ENCODE measurements at regions not wholly inside any gene's neighbourhood (a gene's known extent, or its start where the extent isn't known, plus 50 kb on each side); places are given as distances from the start of the nearest gene placed in this dataset.

GRCh38 chr6:164547076-164547475 is 762.3 kb downstream of the C6orf118 start:
- DNase-seq = no peak

DNA sequence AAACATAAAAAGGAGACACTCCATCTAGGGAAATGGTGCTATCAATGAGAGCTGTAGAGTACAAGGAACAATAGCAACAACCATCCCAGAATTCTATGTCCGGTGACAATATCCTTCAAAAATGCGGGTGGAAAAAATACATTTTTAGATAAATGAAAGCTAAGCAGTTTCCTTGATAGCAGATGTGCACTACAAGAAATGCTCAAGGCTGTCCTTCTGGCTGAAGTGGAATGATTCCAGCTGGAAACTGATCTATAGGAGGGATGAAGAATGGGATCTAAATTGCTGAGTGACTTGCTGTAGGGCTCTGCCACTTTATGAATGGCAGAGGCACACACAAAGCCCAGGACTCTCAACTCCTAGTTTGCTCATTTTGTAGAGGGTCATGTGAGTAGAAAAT is 763.1 kb downstream of the C6orf118 start:
- DNase-seq = no peak

DNA sequence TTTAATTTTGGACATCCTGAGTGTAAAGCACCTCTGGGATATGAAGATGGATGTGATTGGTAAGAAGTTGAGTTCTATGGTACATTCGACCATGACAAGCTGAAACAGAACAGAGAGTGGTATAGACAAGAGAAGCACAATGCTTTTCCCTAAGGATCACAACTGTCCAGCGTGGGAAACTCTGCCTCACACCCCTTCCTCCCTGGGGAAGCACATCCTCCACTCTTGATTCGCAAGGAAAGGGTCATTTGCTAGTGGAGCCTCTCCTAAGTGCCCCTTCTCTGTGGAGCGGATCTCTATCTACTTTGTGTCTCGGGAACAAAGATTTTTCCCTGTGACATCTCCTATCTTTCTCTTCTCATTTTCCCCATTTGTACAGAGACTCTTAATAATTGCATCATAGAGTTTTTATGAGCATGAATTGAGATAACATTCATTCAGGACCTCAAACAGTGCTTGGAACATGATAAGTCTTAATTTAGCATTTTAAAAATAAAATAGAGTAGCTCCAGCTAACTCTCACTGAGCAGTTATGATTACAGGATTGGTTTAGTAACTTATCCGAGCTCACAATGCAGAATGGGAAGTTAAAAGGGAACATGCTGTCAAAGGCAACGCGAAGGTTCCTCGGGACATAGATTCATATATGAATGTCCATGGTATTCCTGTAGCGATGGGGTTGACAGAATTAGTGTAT is 775.2 kb downstream of the C6orf118 start:
- DNase-seq = no peak

DNA sequence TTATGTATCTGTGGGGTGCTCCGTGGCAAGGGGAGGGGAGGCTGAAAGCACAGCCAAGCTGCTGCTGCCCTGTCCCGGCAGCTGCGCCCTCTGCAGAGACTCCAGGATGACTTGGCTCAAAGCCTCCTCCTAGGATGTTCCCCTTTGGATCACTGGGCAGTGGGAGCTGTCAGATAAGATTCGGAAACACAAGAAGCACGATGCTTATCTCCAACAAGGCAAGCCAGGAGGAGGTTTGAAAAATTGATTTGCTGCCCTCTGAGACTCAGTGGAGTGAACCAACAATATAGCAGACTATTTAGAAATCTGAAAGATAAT is 776.4 kb downstream of the C6orf118 start:
- no peak for DNase-seq

- no peak for DNase-seq
These were observed 777.0 kb downstream of the C6orf118 start for GRCh38 chr6:164532198-164533044.

DNA sequence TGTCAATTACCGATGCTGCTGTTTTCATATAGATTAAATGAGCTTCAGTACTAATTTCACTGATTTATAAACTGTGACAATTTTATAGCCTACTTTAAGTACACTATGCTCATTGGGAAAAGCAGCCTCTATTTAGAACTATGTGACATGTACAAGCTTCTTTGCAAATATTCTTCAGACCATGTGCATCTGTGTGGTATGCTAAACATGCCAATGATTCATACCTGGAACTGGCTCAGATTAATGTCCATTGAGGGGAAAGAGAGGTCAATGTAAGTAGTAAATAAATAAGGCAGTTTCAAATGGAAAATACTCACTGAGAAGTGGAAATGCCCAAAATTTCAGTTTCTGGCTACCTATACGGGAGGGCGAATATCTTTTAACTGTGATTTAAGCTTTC is 777.7 kb downstream of the C6orf118 start:
- DNase-seq = no peak

GRCh38 chr6:164528539-164528938 is 780.9 kb downstream of the C6orf118 start:
- DNase-seq = no peak

DNA sequence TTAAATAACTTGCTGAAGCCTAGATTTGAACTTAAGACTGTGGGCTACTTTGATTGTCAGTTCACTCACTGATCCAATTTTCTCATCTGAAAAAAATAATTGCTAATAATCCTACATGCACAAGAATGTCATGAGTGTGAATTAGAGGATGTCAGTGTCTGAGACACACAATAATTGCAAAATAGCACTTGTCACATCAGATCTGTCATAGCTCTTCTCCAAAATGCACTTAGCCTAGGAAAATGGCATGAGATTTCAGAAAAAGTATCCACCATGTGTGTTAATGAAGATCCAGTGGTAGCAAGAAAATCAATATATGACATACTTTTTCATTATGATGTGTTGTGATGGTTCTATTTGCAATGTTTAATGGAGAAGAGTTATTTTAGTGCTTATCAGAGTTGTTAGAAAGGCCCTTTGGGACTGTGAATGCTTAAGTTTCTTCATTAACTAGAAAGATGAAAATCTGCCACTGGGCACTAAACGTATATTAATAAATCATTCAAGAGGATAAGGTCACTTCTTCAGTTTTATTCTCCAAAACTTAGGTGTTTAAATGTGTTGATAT is 786.2 kb downstream of the C6orf118 start:
- no peak for DNase-seq

- no peak for DNase-seq
These were observed 788.5 kb downstream of the C6orf118 start for GRCh38 chr6:164520916-164521315.

GRCh38 chr6:164507206-164507940 is 802.0 kb downstream of the C6orf118 start:
- no peak for DNase-seq

- DNase-seq = no peak
These were observed 804.0 kb downstream of the C6orf118 start for GRCh38 chr6:164505425-164505824.

GRCh38 chr6:164502833-164503232 is 806.6 kb downstream of the C6orf118 start:
- no peak for DNase-seq

GRCh38 chr6:164495882-164496495 is 813.4 kb downstream of the C6orf118 start:
- DNase-seq = no peak

- no peak for DNase-seq
These were observed 831.0 kb downstream of the C6orf118 start for GRCh38 chr6:164478426-164478825.

DNA sequence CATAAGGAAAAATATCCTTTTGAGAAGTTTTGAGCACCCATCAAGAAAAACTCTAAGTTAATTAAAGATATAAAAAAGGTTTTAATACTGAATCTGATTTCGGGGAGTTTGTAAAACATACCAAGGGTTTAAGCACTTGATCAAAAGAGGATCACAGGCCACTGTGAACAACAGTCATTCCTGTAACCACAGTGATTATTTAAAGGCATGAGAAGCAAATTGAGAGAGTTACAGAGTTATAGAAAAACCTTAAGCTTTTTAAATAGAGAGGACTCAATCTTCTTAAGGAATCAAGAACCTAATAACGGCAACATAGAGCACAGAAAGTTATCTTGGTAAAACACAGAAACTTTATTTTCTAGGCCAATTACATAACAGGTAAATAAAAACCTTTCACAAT is 831.6 kb downstream of the C6orf118 start:
- DNase-seq = no peak

DNA sequence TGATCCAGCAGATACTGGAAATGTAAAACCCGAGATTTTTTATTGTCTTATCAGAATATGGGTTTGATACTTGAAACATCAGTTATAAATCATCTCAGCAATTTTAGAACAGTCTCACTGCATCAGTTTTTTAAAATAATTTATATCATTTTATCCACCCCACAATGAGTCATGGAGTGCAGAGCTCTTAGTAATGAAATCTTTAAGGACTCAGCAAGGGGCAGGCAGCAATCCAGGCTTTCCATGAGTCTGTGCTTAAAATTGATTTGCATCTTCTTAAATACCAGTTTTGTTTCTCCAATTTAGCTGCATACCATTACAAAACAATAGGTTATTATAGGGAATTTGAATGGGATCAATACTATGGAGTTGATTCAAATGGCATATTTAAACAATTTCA is 832.3 kb downstream of the C6orf118 start:
- DNase-seq = no peak

GRCh38 chr6:164469276-164469949 is 840.0 kb downstream of the C6orf118 start:
- DNase-seq = no peak

DNA sequence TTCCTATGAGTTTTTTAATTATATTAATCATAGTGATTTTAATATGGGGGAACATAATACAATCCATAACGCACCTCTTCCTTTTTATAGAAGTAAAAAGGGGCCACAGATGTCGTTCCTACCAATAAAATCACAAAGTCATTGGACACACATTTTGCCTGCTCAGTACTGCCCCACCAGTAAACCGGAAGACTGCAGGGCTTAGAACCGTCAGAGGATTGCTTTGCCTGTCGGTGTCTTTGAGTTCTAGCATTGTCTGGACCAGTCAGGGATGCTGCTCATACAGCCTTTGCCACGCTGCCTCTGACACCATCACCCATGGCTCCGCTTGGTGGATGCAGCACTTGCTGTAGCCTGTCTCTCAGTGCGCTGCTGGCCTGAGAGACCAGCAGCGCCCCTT is 853.6 kb downstream of the C6orf118 start:
- no peak for DNase-seq

DNA sequence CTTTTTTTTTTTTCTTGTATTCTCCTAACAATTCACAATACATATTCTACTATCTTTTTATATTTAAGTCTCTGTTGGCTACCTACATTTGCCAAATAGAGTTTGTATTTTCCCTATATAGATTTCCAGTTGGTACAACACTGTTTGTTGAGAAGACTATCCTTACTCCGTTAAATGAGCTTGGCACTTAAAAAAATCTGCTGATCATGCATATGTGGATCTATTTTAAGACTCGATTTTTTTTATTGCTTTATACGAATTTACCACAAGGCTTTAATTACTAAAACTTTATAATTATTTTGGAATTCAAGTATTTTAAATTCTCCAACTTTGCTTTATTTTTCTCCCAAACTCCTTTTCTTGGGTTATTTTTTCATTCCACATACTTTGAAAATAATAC is 855.6 kb downstream of the C6orf118 start:
- DNase-seq = no peak

DNA sequence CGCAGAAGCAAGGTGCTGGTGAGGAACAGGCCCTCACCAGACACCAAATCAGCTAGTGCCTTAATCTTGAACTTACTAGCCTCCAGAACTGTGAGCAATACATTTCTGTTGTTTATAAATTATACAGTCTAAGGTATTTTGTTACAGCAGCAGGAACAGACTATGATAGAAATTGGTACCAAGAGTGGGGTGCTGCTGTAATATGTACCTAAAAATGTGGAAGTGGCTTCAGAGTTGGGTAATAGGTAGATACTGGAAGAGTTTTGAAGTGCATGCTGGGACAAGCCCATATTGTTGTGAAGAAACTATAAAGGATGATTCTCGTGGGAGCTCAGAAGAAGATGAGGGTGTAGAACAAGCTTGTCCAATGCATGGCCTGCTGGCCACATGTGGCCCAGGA is 866.8 kb downstream of the C6orf118 start:
- DNase-seq = no peak

DNA sequence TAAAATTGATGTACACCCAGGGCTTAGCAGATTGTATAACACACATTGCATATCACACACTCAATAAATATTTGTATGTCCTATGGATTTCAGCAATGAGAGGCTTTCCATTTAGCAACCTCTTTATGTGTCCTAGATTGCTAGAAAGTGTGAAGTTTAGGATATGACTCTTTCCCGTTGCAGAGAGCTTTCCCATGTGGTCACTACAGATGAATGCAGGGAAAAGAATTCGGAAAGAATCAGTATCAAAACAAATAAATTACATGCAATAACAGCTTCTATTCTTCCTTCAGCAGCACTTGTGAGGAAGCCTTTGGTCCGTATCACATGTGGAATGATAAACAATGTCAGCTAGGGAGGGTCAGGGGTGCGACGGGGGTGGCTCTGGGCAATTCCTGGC is 870.1 kb downstream of the C6orf118 start:
- no peak for DNase-seq

DNA sequence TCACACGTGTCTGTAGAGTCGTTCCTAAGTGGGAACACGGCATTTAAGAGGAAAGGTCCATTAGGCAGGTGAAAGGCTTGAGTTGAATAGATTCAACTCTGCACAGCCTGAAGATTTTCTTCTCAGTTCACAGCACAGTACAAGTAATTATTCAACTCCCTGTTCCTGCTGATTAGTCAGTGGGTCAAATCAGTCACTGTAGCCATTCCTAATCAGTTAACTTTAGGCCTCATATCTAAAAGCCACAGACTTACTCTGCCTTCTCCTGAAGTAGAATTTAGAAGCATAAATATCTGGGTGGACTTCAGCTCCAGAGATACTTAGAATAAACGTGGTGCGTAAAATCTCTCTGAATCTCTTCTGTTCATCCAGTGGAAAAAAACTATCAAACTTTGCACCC is 872.4 kb downstream of the C6orf118 start:
- DNase-seq = no peak
